ENCODE measurements at regions not wholly inside any gene's neighbourhood (a gene's known extent, or its start where the extent isn't known, plus 50 kb on each side); places are given as distances from the start of the nearest gene placed in this dataset.

GRCh38 chr1:5809207-5809788 lies 182.9 kb downstream of the NPHP4 start:
- TF ChIP-seq SIN3A (IDR thresholded peaks at IDR 0.05; ENCODE audit: borderline replicate concordance, insufficient read depth, low read length) (no peak), POLR2AphosphoS5 (IDR thresholded peaks at IDR 0.05; ENCODE audit: low read depth, low read length) (no peak), TAF1 (IDR thresholded peaks at IDR 0.05; ENCODE audit: borderline replicate concordance, insufficient read depth, low read length) (no peak), FOXP2 (optimal IDR thresholded peaks at IDR 0.05; ENCODE audit: borderline replicate concordance, extremely low read depth, extremely low read length, insufficient read depth) (no peak), REST (IDR thresholded peaks at IDR 0.05; ENCODE audit: insufficient read depth in 1 of 2, low read depth in 2 of 2, low read length in 2 of 2) (no peak)

GRCh38 chr1:5803851-5804250 lies 188.4 kb downstream of the NPHP4 start:
- TF ChIP-seq FOXP2 (optimal IDR thresholded peaks at IDR 0.05; ENCODE audit: borderline replicate concordance, extremely low read depth, extremely low read length, insufficient read depth) (no peak), POLR2AphosphoS5 (IDR thresholded peaks at IDR 0.05; ENCODE audit: low read depth, low read length) (no peak), SIN3A (IDR thresholded peaks at IDR 0.05; ENCODE audit: borderline replicate concordance, insufficient read depth, low read length) (no peak), REST (IDR thresholded peaks at IDR 0.05; ENCODE audit: insufficient read depth in 1 of 2, low read depth in 2 of 2, low read length in 2 of 2) (no peak), TAF1 (IDR thresholded peaks at IDR 0.05; ENCODE audit: borderline replicate concordance, insufficient read depth, low read length) (no peak)

GRCh38 chr1:5802606-5803005 lies 189.6 kb downstream of the NPHP4 start:
- TF ChIP-seq POLR2AphosphoS5 (IDR thresholded peaks at IDR 0.05; ENCODE audit: low read depth, low read length) (no peak), FOXP2 (optimal IDR thresholded peaks at IDR 0.05; ENCODE audit: borderline replicate concordance, extremely low read depth, extremely low read length, insufficient read depth) (no peak), SIN3A (IDR thresholded peaks at IDR 0.05; ENCODE audit: borderline replicate concordance, insufficient read depth, low read length) (no peak), TAF1 (IDR thresholded peaks at IDR 0.05; ENCODE audit: borderline replicate concordance, insufficient read depth, low read length) (no peak), REST (IDR thresholded peaks at IDR 0.05; ENCODE audit: insufficient read depth in 1 of 2, low read depth in 2 of 2, low read length in 2 of 2) (no peak)

- TF ChIP-seq FOXP2 (optimal IDR thresholded peaks at IDR 0.05; ENCODE audit: borderline replicate concordance, extremely low read depth, extremely low read length, insufficient read depth) (no peak), TAF1 (IDR thresholded peaks at IDR 0.05; ENCODE audit: borderline replicate concordance, insufficient read depth, low read length) (no peak), REST (IDR thresholded peaks at IDR 0.05; ENCODE audit: insufficient read depth in 1 of 2, low read depth in 2 of 2, low read length in 2 of 2) (no peak), POLR2AphosphoS5 (IDR thresholded peaks at IDR 0.05; ENCODE audit: low read depth, low read length) (no peak), SIN3A (IDR thresholded peaks at IDR 0.05; ENCODE audit: borderline replicate concordance, insufficient read depth, low read length) (no peak)
Measured at GRCh38 chr1:5798904-5799303, 193.3 kb downstream of the NPHP4 start.

Measured in PFSK-1 (cell line).